ENCODE measurements at regions not wholly inside any gene's neighbourhood (a gene's known extent, or its start where the extent isn't known, plus 50 kb on each side); places are given as distances from the start of the nearest gene placed in this dataset.

- ChIA-PET POLR2A (no interaction called here), CTCF (no interaction called here)
Observed at GRCh38 chr4:122041312-122041711, 89.5 kb upstream of the TRPC3 start.

DNA sequence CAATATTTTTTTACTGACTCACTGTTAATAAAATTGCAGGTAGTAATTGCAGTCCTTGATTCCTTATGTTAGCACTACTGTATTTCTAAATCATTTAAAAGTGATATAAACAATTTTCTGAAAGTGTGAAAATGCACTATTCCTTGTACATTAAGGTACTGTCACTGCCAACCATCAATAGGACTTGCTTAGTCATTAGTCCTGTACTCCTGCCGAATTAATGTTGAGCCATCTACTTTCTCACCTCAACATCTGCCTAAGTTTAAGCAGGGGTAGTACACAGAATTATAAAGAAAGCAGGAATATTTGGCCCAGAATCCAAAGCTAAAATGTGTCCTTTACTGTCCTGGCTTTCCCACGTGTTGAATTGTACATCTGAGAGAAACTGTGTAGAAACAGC lies 87.0 kb upstream of the TRPC3 start:
- POLR2A ChIA-PET = no interaction called here
- CTCF ChIA-PET = no interaction called here

DNA sequence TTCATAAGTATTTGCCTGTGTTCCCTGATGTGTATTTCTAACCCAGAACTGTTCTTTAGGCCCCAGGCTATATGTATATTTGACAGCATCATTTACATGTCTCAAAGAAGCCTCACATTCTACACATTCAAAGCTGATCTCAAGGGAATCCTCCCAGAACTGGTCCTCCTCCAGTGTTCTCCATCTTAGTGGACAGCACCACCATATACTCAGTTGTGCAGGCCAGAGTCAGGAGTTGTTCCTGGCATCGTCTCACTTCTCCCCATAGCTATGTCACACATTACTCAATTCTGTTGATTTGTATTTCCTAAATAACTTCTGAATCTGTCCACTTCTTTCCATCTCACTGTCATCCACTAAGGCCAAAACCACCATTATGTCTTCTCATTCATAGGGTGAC lies 82.8 kb upstream of the TRPC3 start:
- CTCF ChIA-PET = no interaction called here
- POLR2A ChIA-PET = no interaction called here

GRCh38 chr4:122027203-122027602 lies 75.3 kb upstream of the TRPC3 start:
- ChIA-PET POLR2A (no interaction called here), CTCF (no interaction called here)

GRCh38 chr4:122017296-122017695 lies 65.4 kb upstream of the TRPC3 start:
- ChIA-PET POLR2A (no interaction called here), CTCF (no interaction called here)

GRCh38 chr4:122015203-122015602 lies 63.3 kb upstream of the TRPC3 start:
- ChIA-PET POLR2A (no interaction called here), CTCF (no interaction called here)

DNA sequence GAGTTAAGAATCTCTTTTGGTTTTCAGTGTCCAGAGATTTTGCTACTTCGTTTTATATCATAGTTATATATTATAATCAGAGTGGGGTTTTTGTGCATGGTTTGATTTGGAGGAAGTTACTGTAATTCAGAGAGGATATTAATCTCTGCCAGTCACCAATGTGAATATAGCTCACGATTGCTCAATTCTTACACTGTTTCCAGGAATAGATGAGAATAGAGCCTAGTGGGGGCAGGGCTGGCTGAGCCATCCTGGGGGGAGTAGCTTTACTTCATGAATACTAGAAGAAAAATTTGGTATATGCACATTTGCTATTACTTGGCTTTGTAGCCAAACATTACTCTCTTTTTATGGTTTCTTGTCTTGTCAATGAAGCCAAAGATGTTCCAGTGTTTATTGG lies 60.9 kb upstream of the TRPC3 start:
- ChIA-PET CTCF (no interaction called here), POLR2A (no interaction called here)

GRCh38 chr4:122010610-122011009 lies 58.8 kb upstream of the TRPC3 start:
- ChIA-PET CTCF (no interaction called here), POLR2A (no interaction called here)

- CTCF ChIA-PET = no interaction called here
- POLR2A ChIA-PET = no interaction called here
Observed at GRCh38 chr4:122009524-122009923, 57.7 kb upstream of the TRPC3 start.

- POLR2A ChIA-PET = no interaction called here
- CTCF ChIA-PET = no interaction called here
Observed at GRCh38 chr4:122007016-122007415, 55.2 kb upstream of the TRPC3 start.

- ChIA-PET CTCF (no interaction called here), POLR2A (no interaction called here)
Observed at GRCh38 chr4:122005064-122005755, 53.4 kb upstream of the TRPC3 start.

DNA sequence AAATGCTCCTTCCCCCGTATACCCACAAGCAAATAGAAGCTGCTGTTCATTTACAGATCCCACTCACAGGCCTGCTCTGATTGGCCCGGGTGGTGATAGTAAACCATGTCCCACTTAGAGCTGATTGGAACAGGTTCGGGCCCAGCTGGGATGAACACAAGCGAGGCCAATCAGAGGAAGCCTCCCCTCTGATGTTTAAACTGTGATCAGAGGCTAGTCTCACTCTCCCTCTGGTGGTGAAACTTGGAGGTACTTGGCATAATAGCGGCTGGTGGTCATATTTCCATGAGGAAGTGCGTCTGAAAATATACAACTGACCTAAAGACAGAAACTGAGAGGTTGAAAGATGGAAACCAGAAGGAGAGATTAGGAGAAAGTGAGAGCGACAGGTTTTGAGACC lies 51.5 kb upstream of the TRPC3 start:
- POLR2A ChIA-PET = no interaction called here
- CTCF ChIA-PET = no interaction called here
